Heart left ventricle (tissue), 16 donors: ENCODE measurements at regions not wholly inside any gene's neighbourhood (a gene's known extent, or its start where the extent isn't known, plus 50 kb on each side); places are given as distances from the start of the nearest gene placed in this dataset.
A peak's percentile ranks its signal among the peaks of the same experiment; 100 is the strongest.

ENCODE experiments used
- ATAC-seq, 4 donors: fragments of 200-7000 bp; cut with Tn5 transposase; one replicate each; pipeline ENCODE4 v1.9.1; 2020 to 2022; ENCODE audit warnings: moderate library complexity in 4 of 4, mild to moderate bottlenecking in 3 of 4, moderate number of reproducible peaks in 1 of 4
- DNase-seq, 5 donors: peaks; one replicate each; pipeline ENCODE4 v3.0.0-alpha.2; 2020
- H3K27ac ChIP-seq, 12 donors: fragments of 200-600 bp; sonication (generic) in 4 of 12; one replicate each; pipeline versions ENCODE4 v1.5.0 to v1.8.0; 2016 to 2022; ENCODE audit warnings: mild to moderate bottlenecking in 2 of 12
- H3K27me3 ChIP-seq, 9 donors: fragments of 200-600 bp; sonication (generic) in 2 of 9; one replicate each; pipeline versions ENCODE4 v1.5.1 to v1.8.0; 2016 to 2022; ENCODE audit warnings: mild to moderate bottlenecking in 3 of 9
- H3K36me3 ChIP-seq, 9 donors: fragments of 200-600 bp; sonication (generic) in 2 of 9; one replicate each; pipeline versions ENCODE4 v1.5.0 to v1.8.0; 2018 to 2022; ENCODE audit warnings: mild to moderate bottlenecking in 2 of 9
- H3K4me1 ChIP-seq, 12 donors: fragments of 200-600 bp; sonication (generic) in 4 of 12; one replicate each; pipeline versions ENCODE4 v1.5.0 to v1.8.0; 2016 to 2022; ENCODE audit warnings: mild to moderate bottlenecking in 3 of 12
- H3K4me3 ChIP-seq, 12 donors: fragments of 200-600 bp; sonication (generic) in 4 of 12; one replicate each; pipeline versions ENCODE4 v1.5.0 to v1.8.0; 2017 to 2022; ENCODE audit warnings: mild to moderate bottlenecking in 9 of 12, moderate library complexity in 4 of 12
- H3K9me3 ChIP-seq, 12 donors: fragments of 200-600 bp; sonication (generic) in 4 of 12; one replicate each; pipeline versions ENCODE4 v1.5.0 to v1.8.0; 2016 to 2022; ENCODE audit warnings: mild to moderate bottlenecking in 1 of 12
- POLR2A ChIP-seq, 2 donors: fragments of 450-650 bp; IDR thresholded peaks; one replicate each; pipeline ENCODE4 v1.6.1; 2017; ENCODE audit warnings: antibody characterized with exemption in 2 of 2, mild to moderate bottlenecking in 2 of 2, moderate library complexity in 2 of 2
- WGBS, 4 donors: extraction: QIAGEN DNeasy Blood & Tissue Kit in 2 of 4; methylation state at CpG; one replicate each; pipeline versions ENCODE4 v1.1.5 to v1.1.7; 2013 to 2018; 5-methylcytosine and 5-hydroxymethylcytosine counted together
- intact Hi-C, 10 donors: fragments of 100-400 bp; cut with DNase I; formaldehyde crosslinking; loops; one replicate each; pipeline versions ENCODE4 v1.11.1 to v1.14.2; 2022
- TF ChIP-seq, protein P1 (sequence below), 12 donors: fragments of 200-600 bp; sonication (generic) in 4 of 12; IDR thresholded peaks; one replicate each; pipeline versions ENCODE4 v1.5.0 to v1.8.0; 2018 to 2022; ENCODE audit warnings: antibody characterized with exemption in 12 of 12, mild to moderate bottlenecking in 5 of 12
- donor health status: ischemic (EF 13 %, LVEDD 7.1; RV severe dilation, severe dysfunction).
- donor health status: healthy with polysubstance abuse.
- donor health status: DM: no; HTN: yes; CAD: no.
- donor health status: DM: no; HTN: no; CAD: no.
- donor health status: ischemic (EF 25% LVEDD 6.9; RV normal size, moderate dysfunction).
- donor health status: ischemic (EF 25% LVEDD 5.7; RV mildly dilated, moderate dysfunction).
- donor health status: healthy.
- donor health status: DM: yes; HTN: yes; CAD: no.
- donor health status: ischemic (EF 35%, LVEDD 5.7; RV mildly dilated, moderate dysfunction).
- donor health status: nonischemic (EF 11% LVEDD 7.7; RV severe dilation, severe dysfunction).
- donor health status: DM: yes; HTN: yes; CAD: no.
- donor health status: PGD.
- donor health status: ischemic (EF 29% LVEDD 5.4; RV normal size, mild dysfunction).
- donor health status: nonischemic (EF 23%, LVEDD 6.1; RV moderate dilation, normal function).

DNA sequence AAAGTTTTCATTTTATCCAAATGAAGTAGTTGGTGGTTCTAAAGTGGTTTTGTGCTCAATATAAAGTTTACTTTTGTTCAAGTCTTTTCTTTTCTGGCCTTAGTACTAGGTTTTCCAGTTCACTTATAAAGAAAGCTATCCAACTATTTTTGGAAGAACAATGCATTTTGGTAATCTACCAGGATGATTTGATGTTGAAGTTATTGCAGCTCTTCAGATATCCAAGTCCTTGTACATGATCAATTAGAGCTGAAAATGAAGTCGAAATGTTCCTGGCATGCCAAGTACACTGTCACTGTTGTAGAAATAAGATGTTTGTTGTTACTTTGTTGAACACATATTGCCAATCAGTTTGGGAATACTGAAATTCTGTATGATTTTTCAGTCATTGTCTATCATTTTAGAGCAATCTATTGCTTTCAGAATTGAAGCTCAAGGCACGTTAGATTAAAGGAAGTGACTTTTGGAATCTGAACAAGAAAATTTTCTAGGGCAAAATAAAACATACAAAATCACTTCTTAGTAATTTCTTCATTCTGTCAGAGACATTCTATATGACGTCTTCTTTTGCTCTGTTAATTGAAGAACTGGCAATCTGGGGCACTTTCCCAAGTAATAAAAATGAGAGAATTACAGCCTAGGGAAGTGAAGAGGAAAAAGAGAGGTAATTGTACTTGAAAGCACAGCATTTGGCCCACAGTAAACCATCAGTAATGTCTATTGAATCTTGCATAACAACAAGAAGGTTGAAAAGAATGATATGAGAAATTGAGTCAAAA is 232.3 kb downstream of the MREG start:
- Histone ChIP-seq H3K36me3 (no peaks in the 10 kb centered on the region), H3K27ac (peak overlapping the region in 1 of 12 donors; percentile 45), H3K4me3 (no peak overlapping the region), H3K27me3 (no peaks in the 10 kb centered on the region), H3K4me1 (peaks cover 0 to 21% (median 0%) of the 10 kb centered on the region in 12 donors), H3K9me3 (no peaks in the 10 kb centered on the region)
- WGBS, 4 donors, result 65 to 79% (median 73%) methylated on average over 3 of the region's 3 CpGs
- DNase-seq (no peak), ATAC-seq (no peak)
- TF ChIP-seq POLR2A (IDR thresholded peaks at IDR 0.05), result no peak
- TF ChIP-seq, protein P1, sequence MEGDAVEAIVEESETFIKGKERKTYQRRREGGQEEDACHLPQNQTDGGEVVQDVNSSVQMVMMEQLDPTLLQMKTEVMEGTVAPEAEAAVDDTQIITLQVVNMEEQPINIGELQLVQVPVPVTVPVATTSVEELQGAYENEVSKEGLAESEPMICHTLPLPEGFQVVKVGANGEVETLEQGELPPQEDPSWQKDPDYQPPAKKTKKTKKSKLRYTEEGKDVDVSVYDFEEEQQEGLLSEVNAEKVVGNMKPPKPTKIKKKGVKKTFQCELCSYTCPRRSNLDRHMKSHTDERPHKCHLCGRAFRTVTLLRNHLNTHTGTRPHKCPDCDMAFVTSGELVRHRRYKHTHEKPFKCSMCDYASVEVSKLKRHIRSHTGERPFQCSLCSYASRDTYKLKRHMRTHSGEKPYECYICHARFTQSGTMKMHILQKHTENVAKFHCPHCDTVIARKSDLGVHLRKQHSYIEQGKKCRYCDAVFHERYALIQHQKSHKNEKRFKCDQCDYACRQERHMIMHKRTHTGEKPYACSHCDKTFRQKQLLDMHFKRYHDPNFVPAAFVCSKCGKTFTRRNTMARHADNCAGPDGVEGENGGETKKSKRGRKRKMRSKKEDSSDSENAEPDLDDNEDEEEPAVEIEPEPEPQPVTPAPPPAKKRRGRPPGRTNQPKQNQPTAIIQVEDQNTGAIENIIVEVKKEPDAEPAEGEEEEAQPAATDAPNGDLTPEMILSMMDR (IDR thresholded peaks at IDR 0.05), result no peak
- intact Hi-C loops, result no loop called here

DNA sequence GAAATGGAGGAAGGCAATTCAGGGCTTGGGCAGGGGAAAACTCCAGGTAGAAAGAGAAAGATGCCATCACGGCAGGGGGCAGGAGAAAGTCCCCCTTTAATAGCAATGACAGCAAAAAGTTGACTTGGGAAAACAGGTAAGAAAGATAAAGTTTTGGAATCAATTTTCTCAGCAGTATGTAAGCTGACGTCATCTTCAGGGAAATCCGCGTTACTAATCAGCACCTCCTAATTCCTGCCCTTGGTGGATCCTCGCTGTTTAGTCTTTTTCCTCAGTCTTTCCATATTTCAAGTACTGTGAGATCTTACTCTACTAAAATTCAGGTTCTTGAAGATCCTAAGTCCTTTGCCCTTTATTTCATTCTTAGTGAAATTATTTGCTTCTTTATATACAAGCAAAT is 233.0 kb downstream of the MREG start:
- intact Hi-C loops, result no loop called here
- no peaks in the 10 kb centered on the region for H3K36me3 ChIP-seq
- H3K4me1 ChIP-seq, result peaks cover 0 to 22% (median 0%) of the 10 kb centered on the region in 12 donors
- no peak for ATAC-seq
- TF ChIP-seq, protein P1 (IDR thresholded peaks at IDR 0.05), result no peak
- no peak for TF ChIP-seq POLR2A (IDR thresholded peaks at IDR 0.05)
- H3K27ac ChIP-seq, result peak overlapping the region in 1 of 12 donors; percentile 45
- no peak for DNase-seq
- no peak overlapping the region for H3K4me3 ChIP-seq
- H3K27me3 ChIP-seq, result no peaks in the 10 kb centered on the region
- no peaks in the 10 kb centered on the region for H3K9me3 ChIP-seq
- 68 to 79% (median 73%) methylated on average over 5 of the region's 5 CpGs for WGBS, 4 donors

DNA sequence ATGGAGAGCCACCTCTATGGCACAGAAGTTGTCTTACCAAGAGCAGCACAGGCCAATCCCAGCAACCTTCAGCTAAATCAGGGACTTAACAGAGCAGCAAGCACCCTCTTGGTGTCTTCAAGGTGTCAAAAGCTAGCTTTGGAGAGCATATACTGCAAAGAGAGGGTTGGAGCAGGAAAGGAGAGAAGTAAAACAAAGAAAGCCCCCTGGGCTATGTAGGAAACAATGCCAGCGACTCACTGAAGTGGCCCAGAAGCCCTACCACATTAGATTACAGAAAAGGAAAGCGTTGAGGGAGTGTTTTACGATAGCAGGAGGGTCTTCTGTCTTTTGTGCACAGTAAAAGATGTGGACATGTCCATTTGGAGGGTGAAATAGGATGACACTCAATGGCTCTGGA is 233.4 kb downstream of the MREG start:
- no peaks in the 10 kb centered on the region for H3K36me3 ChIP-seq
- H3K4me1 ChIP-seq, result peaks cover 0 to 26% (median 0%) of the 10 kb centered on the region in 12 donors
- no peak overlapping the region for H3K4me3 ChIP-seq
- TF ChIP-seq, protein P1 (IDR thresholded peaks at IDR 0.05), result no peak
- no peak for TF ChIP-seq POLR2A (IDR thresholded peaks at IDR 0.05)
- H3K27me3 ChIP-seq, result no peaks in the 10 kb centered on the region
- H3K27ac ChIP-seq, result peak overlapping the region in 1 of 12 donors; percentile 45
- intact Hi-C loops, result no loop called here
- WGBS, 4 donors, result 90 to 95% (median 93%) methylated on average over 3 of the region's 3 CpGs
- no peak for DNase-seq
- H3K9me3 ChIP-seq, result no peaks in the 10 kb centered on the region
- ATAC-seq, result no peak

DNA sequence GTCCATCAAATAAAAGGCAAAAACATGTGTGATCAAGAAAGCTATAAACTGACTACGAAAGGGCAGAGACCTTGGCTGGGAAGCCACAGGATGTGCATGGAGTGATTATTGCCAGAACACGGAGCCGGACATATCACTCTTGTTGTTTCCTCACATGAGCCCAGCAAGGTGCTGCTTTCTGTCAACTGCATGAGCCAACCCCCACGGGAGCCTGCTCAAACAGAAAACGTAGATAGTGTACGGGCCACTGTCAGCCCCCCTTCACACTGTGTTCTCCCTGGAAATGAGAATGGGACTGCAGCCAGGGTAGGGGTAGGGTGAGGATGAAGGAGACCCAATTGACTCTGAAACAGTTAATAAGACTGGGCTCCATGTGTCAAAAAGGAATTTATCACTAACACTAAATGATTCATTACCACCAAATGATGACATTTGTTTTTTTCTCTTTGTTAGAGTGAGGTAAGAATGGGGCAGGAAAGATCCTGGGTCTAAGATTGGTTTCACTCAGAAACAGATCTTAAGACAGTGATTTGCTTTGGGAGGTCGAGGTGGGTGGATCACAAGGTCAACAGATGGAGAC is 235.8 kb downstream of the MREG start:
- Histone ChIP-seq H3K4me3 (no peak overlapping the region), H3K4me1 (peaks cover 0 to 41% (median 4%) of the 10 kb centered on the region in 12 donors), H3K9me3 (no peaks in the 10 kb centered on the region), H3K27me3 (no peaks in the 10 kb centered on the region), H3K27ac (no peak overlapping the region), H3K36me3 (no peaks in the 10 kb centered on the region)
- TF ChIP-seq POLR2A (IDR thresholded peaks at IDR 0.05), result no peak
- TF ChIP-seq, protein P1 (IDR thresholded peaks at IDR 0.05), result no peak
- ATAC-seq (no peak), DNase-seq (no peak)
- intact Hi-C loops, result no loop called here
- WGBS, 4 donors, result 37 to 51% (median 41%) methylated on average over 7 of the region's 7 CpGs
